GM18502 (cell line): ENCODE measurements at regions not wholly inside any gene's neighbourhood (a gene's known extent, or its start where the extent isn't known, plus 50 kb on each side); places are given as distances from the start of the nearest gene placed in this dataset.
A peak's percentile ranks its signal among the peaks of the same experiment; 100 is the strongest.

ENCODE experiments used
- ATAC-seq: cut with Tn5 transposase; IDR thresholded peaks from one replicate; pipeline ENCODE4 v1.9.1; 2021; ENCODE audit warnings: mild to moderate bottlenecking; ENCODE audit not compliant: unreplicated experiment, poor library complexity

DNA sequence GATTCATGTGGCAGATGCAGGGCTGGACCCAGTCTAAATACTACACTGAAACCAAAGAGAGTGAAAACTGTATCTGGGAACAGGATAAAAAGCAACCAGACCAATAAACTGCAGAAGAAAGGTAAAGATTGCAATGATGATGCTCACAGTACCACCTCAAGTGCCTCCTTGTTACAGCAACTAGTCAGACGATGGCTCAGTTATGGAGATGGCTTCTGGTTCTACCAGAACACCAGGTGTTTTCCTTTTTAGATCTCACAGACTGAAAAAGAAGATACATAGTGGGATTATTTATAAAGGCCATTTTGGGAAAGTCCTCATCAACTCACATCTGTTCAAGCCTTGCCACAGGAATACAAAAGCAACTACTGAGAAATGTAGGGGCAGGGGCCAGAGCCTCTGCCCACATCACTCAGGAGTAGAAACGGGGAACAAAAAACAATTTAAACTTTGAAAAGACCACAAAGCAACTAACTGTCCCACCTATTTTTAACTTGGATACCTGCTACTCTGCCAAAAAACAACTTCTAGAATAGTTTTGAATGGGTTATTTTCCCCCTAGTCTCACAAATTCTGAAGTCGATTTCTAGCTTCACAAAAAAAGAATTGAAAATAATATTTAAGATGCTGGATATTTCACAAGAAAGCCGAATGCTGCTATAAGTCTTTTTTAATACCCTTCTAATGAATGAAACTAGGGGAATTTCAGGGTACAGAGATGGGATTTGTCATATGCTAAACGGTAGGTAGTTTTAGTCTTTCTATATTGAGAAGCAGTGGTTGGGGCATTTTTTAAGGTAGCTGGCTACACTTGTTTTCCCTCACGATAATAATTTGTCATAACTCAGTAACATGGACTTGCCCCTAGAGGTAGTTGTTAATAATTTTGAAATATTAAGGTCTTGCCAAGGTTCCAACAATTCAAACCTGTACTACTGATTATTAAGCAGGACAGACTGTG is 197.2 kb upstream of the TMPO start:
- no peak for ATAC-seq

- ATAC-seq: no peak
Observed at GRCh38 chr12:98319716-98320425, 195.5 kb upstream of the TMPO start.

DNA sequence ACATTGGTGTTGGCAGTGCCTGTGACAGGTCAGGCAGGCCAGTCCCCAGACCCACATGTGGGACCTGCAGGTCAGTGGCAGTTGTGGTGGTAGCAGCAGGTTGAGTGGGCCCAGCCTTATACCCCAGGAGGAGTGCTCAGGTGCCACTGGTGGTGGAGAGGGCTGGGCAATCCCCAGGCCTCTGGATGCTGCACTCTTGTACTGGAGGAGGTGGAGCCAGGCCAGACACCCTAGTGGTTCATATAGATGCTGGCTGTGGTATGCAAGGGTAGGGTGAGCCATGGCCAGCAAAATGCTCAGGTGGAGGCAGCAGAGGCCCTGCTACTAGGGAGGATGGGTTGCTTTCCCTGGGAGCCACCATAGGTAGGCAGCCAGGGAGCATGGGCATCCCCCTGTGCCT is 190.4 kb upstream of the TMPO start:
- ATAC-seq: no peak

DNA sequence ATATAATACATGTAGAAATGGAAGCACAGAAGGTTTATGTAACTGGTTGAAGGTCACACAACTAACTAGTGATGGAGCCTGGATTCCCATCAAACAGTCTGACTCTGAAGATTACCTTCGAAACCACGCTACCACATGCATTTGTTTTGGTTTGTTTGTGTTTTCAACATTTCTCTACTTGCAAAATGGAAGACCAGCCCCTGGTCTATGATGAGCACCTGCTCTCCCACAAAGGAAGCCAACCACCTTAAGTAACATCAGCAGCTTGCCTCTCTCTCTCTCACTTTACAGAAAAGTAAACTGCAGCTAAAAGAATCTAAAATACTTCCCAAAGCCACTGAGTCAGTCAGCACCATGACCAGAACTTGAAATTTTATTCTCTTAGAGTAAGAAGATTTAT is 186.9 kb upstream of the TMPO start:
- no peak for ATAC-seq

- ATAC-seq: no peak
Observed at GRCh38 chr12:98329589-98329988, 185.8 kb upstream of the TMPO start.

DNA sequence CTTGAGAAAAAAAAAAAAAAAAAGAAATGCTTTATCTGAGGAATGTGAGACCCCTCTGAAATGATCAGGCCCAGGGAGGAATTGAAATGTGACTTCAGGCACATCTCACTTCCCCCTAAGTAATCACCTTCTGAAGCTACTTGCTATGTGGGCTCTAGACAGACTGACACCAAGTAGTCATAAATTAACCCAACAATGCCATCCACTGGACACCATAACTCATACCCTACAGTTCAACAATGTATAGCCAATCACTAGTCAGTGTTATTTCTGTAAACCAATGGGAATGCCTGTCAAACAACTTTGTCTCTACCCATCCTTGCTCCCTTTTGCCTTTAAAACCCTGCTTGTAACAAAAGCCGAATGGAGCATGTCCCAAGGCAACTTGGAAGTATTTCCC is 182.7 kb upstream of the TMPO start:
- ATAC-seq: peak; percentile 59

GRCh38 chr12:98334768-98335167 is 180.6 kb upstream of the TMPO start:
- ATAC-seq: no peak

DNA sequence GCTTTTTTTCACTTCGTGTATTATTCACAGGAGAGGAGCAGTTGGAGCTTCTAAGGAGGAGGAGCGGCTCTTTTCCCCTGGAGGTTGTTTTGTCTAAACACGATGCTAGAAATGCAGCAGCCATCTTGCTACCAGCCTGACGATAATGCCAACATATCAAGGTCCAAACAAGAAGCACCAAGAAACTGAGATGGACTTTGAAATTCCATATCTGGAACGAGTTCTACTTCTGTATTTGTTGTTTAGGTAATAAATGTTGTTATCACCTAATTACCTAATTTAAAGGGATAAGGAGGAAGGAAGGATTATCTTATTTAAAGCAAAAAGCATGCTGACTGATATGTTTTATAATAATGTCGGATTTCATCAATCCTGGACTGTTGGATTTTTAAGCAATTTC is 174.4 kb upstream of the TMPO start:
- ATAC-seq: no peak

DNA sequence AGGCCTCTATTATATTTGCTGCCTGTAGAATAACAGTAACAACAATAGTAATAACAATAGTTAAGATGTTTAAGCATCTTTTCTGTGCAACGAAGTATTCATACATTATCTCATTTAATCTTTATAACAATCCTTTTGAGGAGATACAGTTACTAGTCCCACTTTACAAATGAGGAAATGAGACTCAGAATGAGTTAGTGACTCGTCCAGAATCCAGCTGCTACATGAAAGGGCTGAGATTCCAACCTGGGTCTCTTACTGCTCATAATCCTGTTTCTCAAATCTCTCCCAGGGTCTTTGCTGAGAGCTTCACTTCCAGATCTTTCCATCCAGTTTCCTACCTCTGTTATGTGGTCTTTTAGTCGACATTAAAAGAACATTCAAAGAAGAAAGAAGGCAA is 173.7 kb upstream of the TMPO start:
- ATAC-seq: no peak

GRCh38 chr12:98343002-98343567 is 172.3 kb upstream of the TMPO start:
- no peak for ATAC-seq

GRCh38 chr12:98344046-98344930 is 171.1 kb upstream of the TMPO start:
- no peak for ATAC-seq

GRCh38 chr12:98345308-98345876 is 170.0 kb upstream of the TMPO start:
- ATAC-seq: no peak

DNA sequence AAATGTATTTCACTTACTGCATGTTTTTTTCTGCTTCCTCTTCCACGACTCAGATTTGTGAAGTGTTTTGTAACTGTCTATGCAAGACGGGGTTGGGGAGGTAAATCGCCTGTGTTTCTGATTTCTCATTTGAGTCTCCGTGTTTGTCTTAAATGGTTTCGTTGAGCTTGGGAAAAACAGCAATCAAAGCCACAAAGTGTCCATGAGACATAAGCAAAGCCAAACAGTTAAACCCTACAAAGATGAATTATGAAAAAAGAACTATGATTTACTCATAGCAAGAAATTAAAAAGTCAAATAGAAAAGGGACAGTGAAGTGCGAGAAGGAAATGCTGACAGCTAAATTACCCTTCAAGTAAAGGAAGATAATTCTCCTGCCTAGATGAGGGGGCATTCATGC is 164.3 kb upstream of the TMPO start:
- ATAC-seq: no peak

GRCh38 chr12:98351784-98352183 is 163.6 kb upstream of the TMPO start:
- no peak for ATAC-seq

DNA sequence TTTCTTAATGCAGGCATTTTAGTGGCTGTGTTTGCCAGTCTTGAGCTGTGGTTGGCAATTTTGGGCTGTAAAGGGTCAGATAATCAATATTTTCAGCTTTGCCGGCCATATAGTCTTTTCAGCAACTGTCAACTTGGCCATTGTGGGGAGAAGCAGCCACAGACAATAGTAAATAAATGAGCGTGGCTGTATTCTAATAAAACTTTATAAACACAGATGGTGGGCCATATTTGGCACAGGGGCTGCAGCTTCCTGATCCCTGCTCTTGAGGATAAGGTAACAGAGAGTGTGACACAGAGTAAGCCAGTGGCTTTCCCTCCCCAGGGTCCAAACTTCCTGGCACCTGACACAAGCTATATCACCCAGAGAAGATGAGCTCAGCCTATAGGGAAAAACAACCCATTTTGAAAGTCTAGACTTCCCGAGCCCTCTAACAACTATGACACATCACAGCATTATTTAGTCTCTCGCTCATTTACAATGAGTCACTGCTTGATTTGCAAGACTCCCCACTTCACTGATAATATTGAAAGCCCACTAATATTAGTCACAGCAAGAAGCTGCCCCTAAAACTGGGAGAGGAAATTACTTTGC is 163.1 kb upstream of the TMPO start:
- ATAC-seq: peak; percentile 66

DNA sequence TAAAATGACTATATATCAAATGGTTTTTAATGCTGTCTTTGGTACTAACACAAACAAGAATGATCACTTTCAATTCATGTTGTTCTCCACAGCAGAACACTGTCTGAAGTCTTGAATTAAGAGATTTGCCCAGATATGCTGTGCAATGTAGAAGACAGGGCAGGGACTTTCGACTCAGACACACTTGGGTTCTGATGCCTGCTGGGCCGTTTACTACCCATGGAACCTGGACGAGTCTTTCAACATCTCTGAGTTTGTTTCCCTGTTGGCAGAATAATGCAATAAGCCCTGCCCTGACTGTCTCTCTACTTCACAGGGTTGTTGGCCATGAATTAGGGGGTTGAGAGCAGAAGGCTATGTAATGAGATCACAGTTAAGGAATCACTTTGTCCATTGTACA is 162.6 kb upstream of the TMPO start:
- peak; percentile 36 for ATAC-seq

DNA sequence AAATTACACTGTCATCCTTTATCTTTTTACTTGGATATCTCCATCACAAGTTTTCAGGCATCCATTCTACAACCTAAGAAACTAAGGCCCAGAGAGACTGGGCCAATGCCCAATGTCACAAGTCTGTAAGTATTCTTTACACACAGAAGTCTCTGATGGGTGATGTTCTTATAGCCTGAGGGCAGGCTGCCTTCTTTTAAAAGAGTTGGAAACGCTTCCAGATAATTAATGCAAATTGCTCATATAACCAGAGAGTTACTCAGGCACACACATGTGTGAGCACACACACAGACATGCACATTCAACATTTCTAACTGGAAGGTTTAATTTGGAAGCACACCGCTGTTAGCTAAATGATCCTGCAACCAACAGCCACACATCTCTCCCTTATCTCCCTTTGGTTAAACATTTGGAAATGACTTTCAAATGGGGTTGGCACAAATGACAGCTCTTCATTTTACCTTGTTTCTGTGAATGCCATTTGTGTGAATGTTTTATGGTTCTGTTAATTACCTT is 160.8 kb upstream of the TMPO start:
- ATAC-seq: no peak

DNA sequence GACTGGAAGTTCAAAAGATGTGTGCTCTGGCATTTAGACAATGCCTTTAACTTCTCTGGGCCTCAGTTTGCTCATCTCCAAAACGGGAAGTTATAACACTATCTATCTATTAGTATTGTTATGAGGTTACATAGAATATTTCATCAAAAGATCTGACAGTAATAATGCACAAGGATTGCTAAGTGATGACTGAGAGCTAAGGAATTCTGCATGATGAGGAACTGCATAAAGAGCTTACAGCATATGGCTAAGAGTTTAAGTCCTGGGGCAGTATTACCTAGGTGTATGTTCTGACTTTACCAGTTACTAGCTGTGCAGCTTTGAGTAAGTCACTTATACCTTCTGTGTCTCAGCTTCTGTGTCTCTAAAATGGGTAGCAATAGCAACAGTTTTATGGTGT is 160.1 kb upstream of the TMPO start:
- no peak for ATAC-seq

- ATAC-seq: no peak
Observed at GRCh38 chr12:98355933-98356332, 159.5 kb upstream of the TMPO start.
